GM12878 (cell line): ENCODE measurements at regions not wholly inside any gene's neighbourhood (a gene's known extent, or its start where the extent isn't known, plus 50 kb on each side); places are given as distances from the start of the nearest gene placed in this dataset.

ENCODE experiments used
- ATAC-seq: fragments of 200-7000 bp; cut with Tn5 transposase; 3 replicates; pipeline ENCODE4 v1.9.1; 2020; ENCODE audit warnings: mild to moderate bottlenecking, moderate library complexity
- BruUV-seq: library from RNA; stranded (reverse); fragments of 400-500 nt; replicated peaks from 2 replicates; lab custom pipeline; 2021; lab: Mats Ljungman, UMichigan
- CTCF ChIA-PET: fragments of 300-600 bp; sonication (Branson Sonifier 250); formaldehyde crosslinking; extraction: SDS; loops from one replicate; lab custom pipeline; 2021; ENCODE audit warnings: inconsistent platforms; lab: Yijun Ruan, JAX
- POLR2A ChIA-PET: fragments of 350-600 bp; formaldehyde crosslinking; extraction: SDS; loops from one replicate; lab custom pipeline; 2021; ENCODE audit warnings: inconsistent platforms; lab: Charles Lee
- RAD21 ChIA-PET: fragments of 300-600 bp; sonication (Branson Sonifier 250); formaldehyde crosslinking; loops from one replicate; lab custom pipeline; 2023; ENCODE audit warnings: antibody characterized with exemption; ENCODE audit not compliant: unreplicated experiment; lab: Charles Lee
- SMC1A ChIA-PET: fragments of 300-600 bp; sonication (Branson Sonifier 250); formaldehyde crosslinking; loops from one replicate; lab custom pipeline; 2023; ENCODE audit not compliant: unreplicated experiment, uncharacterized antibody; lab: Charles Lee
- DNase-seq: peaks from one replicate; pipeline ENCODE4 v3.0.0-alpha.2; 2011; ENCODE audit warnings: low read depth, low spot score
- FAIRE-seq: peaks from 3 replicates; lab custom pipeline; 2011; peaks lifted over from hg19 to GRCh38; lab: Jason Lieb, UNC
- H2AFZ ChIP-seq: 2 replicates; pipeline ENCODE4 v1.6.0; 2011; ENCODE audit warnings: low read depth, low read length, control low read depth; ENCODE audit not compliant: control insufficient read depth
- H3K27ac ChIP-seq: 2 replicates; pipeline ENCODE4 v1.5.1; 2011; ENCODE audit warnings: control low read depth; ENCODE audit not compliant: control insufficient read depth, insufficient read depth
- H3K27me3 ChIP-seq, 2 experiments: replicated peaks in 1 of 2; 2 replicates each; pipeline versions ENCODE4 v1.6.0 to v1.6.1; 2011; ENCODE audit warnings: low read length in 1 of 2; ENCODE audit not compliant: control insufficient read depth in 2 of 2, insufficient read depth in 2 of 2
- H3K36me3 ChIP-seq, 2 experiments: 2 replicates each; pipeline ENCODE4 v1.5.1; 2011; ENCODE audit warnings: low read length in 1 of 2; ENCODE audit not compliant: control insufficient read depth in 2 of 2, insufficient read depth in 2 of 2
- H3K4me1 ChIP-seq: 2 replicates; pipeline ENCODE4 v1.6.1; 2011; ENCODE audit warnings: mild to moderate bottlenecking, low read length, moderate library complexity, mixed read lengths; ENCODE audit not compliant: control insufficient read depth, insufficient read depth
- H3K4me2 ChIP-seq: 2 replicates; pipeline ENCODE4 v1.6.0; 2011; ENCODE audit warnings: control low read depth; ENCODE audit not compliant: control insufficient read depth, insufficient read depth
- H3K4me3 ChIP-seq: fragments of 200-600 bp; sonication (generic); 2 replicates; pipeline ENCODE4 v1.5.1; 2016
- H3K79me2 ChIP-seq: 2 replicates; pipeline ENCODE4 v1.6.0; 2011; ENCODE audit warnings: low read length; ENCODE audit not compliant: control insufficient read depth, insufficient read depth
- H3K9ac ChIP-seq: 2 replicates; pipeline ENCODE4 v1.8.0; 2011; ENCODE audit warnings: low read length, control low read depth, mixed read lengths; ENCODE audit not compliant: control insufficient read depth, insufficient read depth
- H3K9me3 ChIP-seq: replicated peaks from 3 replicates; pipeline ENCODE4 v1.5.1; 2011; ENCODE audit warnings: mild to moderate bottlenecking, low read length; ENCODE audit not compliant: control insufficient read depth, insufficient read depth
- H4K20me1 ChIP-seq: 2 replicates; pipeline ENCODE4 v1.6.0; 2011; ENCODE audit not compliant: control insufficient read depth, insufficient read depth
- ASH2L ChIP-seq: fragments of 300-600, 200-600 bp; sonication (generic); IDR thresholded peaks from 2 replicates; pipeline ENCODE4 v1.6.1; 2017; ENCODE audit warnings: low read depth, mild to moderate bottlenecking, borderline replicate concordance
- CBFB ChIP-seq: IDR thresholded peaks from 2 replicates; pipeline ENCODE4 v1.6.1; 2016; ENCODE audit warnings: antibody characterized with exemption, low read depth
- CHD2 ChIP-seq: IDR thresholded peaks from 2 replicates; pipeline ENCODE4 v1.6.1; 2011; ENCODE audit warnings: low read depth, low read length, improper control_type of control experiment, borderline replicate concordance
- ESRRA ChIP-seq: IDR thresholded peaks from 2 replicates; pipeline ENCODE4 v1.6.1; 2012; ENCODE audit warnings: mild to moderate bottlenecking, low read length, improper control_type of control experiment
- IRF3 ChIP-seq: fragments of 450-650 bp; IDR thresholded peaks from 2 replicates; pipeline ENCODE4 v1.6.1; 2014; ENCODE audit warnings: mild to moderate bottlenecking
- SMAD5 ChIP-seq: IDR thresholded peaks from 2 replicates; pipeline ENCODE4 v1.6.1; 2016; ENCODE audit warnings: antibody characterized with exemption, low read depth
- SRF ChIP-seq, 2 experiments: IDR thresholded peaks; 2 replicates each; pipeline ENCODE4 v1.6.1; 2011; ENCODE audit warnings: low read depth in 2 of 2, low read length in 2 of 2, mild to moderate bottlenecking in 1 of 2, moderate library complexity in 1 of 2
- WGBS: methylation state at CpG from one replicate; pipeline ENCODE4 v1.1.6; 2016; ENCODE audit warnings: low lambda C conversion rate; ENCODE audit not compliant: insufficient replicate concordance, insufficient coverage; ENCODE audit errors: missing lambda C conversion rate; 5-methylcytosine and 5-hydroxymethylcytosine counted together
- in situ Hi-C: fragments of 300-500 bp; cut with MboI; formaldehyde crosslinking; loops from 9 replicates; pipeline ENCODE4 v1.14.3; 2018; ENCODE audit warnings: mixed read lengths
- intact Hi-C: fragments of 100-400 bp; cut with micrococcal nuclease; formaldehyde crosslinking; loops from one replicate; pipeline ENCODE4 v1.14.2; 2022; ENCODE audit not compliant: unreplicated experiment

DNA sequence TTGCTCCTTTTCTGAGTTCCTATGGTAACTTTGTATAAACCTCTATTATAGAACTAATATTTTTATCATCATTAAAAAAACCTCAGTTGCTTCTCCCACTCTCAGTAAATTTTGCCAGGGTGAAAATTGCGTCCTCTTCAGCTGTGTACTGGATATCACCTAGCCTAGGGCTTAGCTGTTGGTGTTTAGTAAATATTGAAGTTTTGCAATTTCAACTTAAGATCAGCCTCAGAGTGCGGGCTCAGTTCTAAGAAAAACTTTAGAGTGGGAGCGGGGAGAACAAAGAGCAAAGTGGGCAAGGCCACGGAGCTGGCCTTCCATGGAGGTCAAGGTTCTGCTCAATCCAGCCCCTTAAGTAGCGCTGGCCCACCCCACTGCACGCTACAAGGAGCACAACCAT lies 488.3 kb upstream of the SPRED2 start (continued):
- TF ChIP-seq CHD2, result no peak
- TF ChIP-seq CBFB, result no peak

DNA sequence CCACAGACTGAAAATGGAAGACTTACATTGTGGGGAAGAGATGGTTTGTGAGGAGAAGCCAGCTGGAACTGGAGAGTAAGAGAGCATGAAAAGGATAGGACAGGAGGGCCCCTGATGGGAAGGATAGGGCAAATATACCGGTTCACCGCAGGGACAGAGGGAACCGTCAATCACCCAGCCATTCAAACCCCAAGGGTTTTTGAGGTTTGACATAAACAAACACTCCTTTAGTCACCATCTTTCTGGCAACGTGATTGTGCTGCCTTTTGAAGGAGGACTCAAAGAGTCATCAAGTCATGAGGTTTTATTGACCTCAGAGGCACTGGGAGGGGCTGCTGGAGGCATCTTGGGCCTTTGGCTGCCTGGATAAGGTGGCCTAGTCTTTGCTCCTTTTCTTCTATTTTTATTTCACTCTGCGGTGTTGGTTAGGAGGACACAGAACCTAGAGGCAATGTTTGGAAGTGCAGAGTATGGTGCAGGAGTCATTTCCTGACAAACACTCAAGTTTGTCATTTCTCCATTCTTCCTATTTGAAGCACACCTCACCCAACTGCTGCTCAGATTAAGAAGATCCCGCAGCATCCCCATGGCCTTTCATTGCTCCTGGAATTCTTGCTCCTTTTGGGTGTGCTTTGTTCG lies 487.3 kb upstream of the SPRED2 start:
- ATAC-seq (no peak), FAIRE-seq (no peak)

More for the DNA sequence above, 487.3 kb upstream of the SPRED2 start:
- H3K27ac ChIP-seq, result no peak overlapping the region
- intact Hi-C loops, result no loop called here
- no peaks in the 10 kb centered on the region for H3K79me2 ChIP-seq
- TF ChIP-seq IRF3, result no peak
- no peak for TF ChIP-seq ASH2L
- no peak for TF ChIP-seq SRF (IDR thresholded peaks at IDR 0.05; ENCODE audit: low read depth in 2 of 2, low read length in 2 of 2)
- no peak for TF ChIP-seq SMAD5
- no peak for TF ChIP-seq ESRRA
- TF ChIP-seq, all 136 proteins: peak for 0
- Histone ChIP-seq H3K36me3 (no peaks in the 10 kb centered on the region), H3K9me3 (no peaks in the 10 kb centered on the region), H2AFZ (no peak overlapping the region), H3K4me1 (no peaks in the 10 kb centered on the region), H3K4me3 (no peak overlapping the region), H3K4me2 (no peak overlapping the region), H4K20me1 (no peaks in the 10 kb centered on the region), H3K27me3 (no peaks in the 10 kb centered on the region; a peak in 1 of 4 replicates), H3K9ac (no peak overlapping the region)
- no TSS peak for BruUV-seq
- ChIA-PET RAD21 (no interaction called here), CTCF (no interaction called here), POLR2A (no interaction called here), SMC1A (no interaction called here)
- in situ Hi-C loops, result no loop called here
- DNase-seq, result no peak
- 23% methylated on average over 7 of the region's 7 CpGs for WGBS
